GM21717 (cell line): ENCODE measurements at regions not wholly inside any gene's neighbourhood (a gene's known extent, or its start where the extent isn't known, plus 50 kb on each side); places are given as distances from the start of the nearest gene placed in this dataset.
"Not testable (repeated sequence)": the region's sequence is repeated elsewhere in the genome, so short reads cannot be mapped to it uniquely, and the experiment has no call there.

ENCODE experiments used
- ATAC-seq: cut with Tn5 transposase; IDR thresholded peaks from one replicate; pipeline ENCODE4 v1.9.1; 2021; ENCODE audit warnings: mild to moderate bottlenecking, moderate library complexity; ENCODE audit not compliant: unreplicated experiment

DNA sequence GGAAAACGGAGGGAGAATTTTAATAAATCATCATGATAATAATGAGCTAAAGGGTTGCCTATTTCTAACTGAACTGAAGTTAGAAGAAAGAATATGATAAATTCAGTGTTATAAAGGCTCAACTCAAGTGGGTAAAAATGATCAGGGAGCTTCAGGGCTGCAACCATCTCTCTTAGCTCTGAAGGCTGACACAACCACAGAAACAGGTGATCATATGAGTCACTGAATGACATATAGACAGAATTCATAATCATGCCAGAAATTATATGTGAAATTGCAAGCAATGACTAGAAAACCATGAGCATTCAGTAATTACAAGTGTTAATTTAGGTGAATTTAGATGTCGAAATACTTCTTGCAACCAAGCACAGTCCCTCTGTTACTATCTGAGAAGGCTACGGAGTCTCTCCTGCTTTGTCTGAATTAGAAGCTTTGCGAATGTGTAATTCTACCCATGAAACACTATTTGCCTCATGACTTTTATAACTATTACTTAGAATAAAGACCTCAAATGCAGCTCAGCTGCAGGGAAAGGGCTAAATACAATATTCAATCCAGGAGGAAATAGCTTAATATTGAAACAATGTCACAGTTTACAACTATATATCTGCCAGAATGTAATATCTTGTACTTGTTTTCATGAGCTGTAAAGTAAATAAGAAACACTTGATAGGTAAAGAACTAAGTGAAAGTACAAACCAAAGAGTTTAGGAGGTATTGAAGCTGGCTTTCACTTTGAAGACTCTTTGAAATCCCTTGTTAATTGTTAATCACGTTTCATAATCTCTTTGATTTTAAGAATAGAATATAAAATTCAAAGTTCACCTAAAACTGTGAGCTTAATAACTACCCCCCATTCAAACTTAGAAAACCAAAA is 1972.6 kb downstream of the ARAP2 start:
- no peak for ATAC-seq

DNA sequence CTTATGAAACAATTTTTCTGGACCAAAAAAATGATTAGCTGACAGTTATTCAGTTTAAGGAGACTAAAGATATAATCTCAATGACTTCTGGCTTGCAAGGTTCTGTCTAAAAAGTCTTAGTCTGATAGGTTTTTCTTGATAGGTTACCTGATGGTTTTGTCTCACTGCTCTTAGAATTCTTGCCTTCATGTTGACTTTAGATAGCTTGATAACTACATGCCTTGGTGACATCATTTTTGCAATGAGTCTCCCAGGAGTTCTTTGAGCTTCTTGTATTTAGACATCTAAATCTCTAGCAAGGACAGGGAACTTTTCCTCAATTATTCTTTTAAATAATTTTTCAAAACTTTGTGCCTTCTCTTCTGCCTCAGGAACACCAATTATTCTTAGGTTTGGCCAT is 1965.3 kb downstream of the ARAP2 start:
- no peak for ATAC-seq

GRCh38 chr4:34280131-34280530 is 1964.2 kb downstream of the ARAP2 start:
- no peak for ATAC-seq

DNA sequence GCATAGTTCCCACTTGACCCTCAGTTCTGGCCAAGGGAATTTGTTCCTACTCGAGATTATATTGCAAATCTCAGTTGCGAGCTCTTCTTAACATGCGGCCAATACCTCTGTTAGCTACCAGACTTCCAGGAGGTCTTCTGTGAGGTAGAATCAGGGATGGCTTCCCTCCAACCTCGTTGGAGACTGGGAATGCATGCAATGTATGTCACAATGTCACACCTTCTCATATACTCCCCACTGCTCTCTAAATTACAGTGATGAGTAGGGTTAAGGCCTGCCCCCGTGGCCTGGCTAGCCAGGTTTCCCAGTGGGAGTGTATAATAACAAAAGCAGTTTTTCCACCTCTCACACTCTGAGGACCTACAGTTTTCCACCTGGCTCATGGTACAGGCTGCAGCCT is 1962.5 kb downstream of the ARAP2 start:
- no peak for ATAC-seq

DNA sequence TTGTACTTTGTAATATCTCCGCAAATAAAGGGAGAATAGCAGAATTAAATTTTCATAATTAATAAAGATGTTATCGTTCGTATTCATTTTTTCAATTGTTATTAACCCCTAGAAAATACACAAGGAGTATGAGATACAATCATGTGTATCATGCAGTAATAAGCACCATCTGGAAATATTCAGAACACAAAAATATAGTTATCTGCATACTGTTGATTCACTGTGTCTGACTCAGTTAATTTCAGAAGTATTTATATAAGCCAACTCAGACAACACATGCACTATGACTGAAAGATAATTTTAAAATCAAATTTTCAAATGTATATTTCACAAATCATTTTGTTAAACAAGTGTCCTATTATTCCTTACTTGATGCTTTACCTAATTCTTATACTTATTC is 1954.8 kb downstream of the ARAP2 start:
- ATAC-seq = no peak

GRCh38 chr4:34289962-34290361 is 1954.4 kb downstream of the ARAP2 start:
- no peak for ATAC-seq

GRCh38 chr4:34293459-34293858 is 1950.9 kb downstream of the ARAP2 start:
- ATAC-seq = no peak

GRCh38 chr4:34309383-34309906 is 1934.9 kb downstream of the ARAP2 start:
- ATAC-seq = no peak

DNA sequence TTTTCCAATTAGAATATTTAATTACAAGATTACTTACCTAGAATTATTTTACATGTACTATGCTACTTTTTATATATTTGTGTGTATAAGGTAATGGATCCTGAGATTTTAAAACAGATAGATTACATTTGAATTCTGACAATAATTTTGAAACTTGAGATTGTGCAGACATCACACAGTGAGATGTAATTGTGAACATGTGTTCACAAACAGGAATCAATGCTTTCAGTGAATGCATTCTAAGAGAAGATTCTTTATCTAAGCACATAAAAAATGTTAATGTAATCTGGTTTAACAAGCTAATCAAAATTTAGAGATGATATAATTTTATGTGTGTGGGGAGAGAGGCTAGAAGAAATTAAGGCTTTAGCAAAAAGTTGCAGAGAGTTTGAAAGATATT is 1925.5 kb downstream of the ARAP2 start:
- no peak for ATAC-seq

DNA sequence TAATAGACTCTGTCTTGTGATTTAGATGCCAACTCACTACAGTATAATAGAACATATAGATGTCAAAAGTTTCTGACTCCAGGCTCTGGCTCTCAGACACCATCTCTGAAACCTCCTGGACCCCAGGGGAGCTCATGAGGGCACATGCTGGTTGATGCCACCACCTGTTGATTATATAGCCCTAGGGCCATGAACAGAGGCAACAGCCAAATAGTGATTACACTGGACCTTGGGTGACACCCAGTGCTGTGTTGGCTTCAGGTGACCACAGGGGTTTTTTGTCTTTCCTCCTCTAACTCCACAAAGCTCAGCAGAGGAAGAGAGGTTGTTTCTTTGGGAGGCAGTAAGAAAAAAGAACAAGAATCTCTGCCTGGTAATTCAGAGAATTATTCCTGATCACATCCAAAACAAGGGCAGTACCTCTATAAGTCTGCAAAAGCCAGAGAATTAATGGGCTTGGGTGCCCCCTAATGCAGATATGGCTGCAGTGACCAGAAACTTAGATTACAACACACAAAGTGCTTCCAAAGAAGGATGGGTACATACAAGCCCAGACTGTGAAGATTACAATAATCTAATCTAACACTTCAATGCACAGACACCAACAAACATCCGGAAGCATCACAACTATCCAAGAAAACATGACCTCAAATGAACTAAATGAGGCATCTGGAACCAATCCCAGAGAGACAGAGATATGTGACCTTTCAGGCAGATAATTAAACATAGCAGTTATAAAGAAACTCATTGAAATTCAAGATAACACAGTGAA is 1920.6 kb downstream of the ARAP2 start:
- ATAC-seq = no peak

- ATAC-seq = no peak
Measured at GRCh38 chr4:34328939-34329338, 1915.4 kb downstream of the ARAP2 start.

- not testable (repeated sequence) for ATAC-seq
Measured at GRCh38 chr4:34335156-34335555, 1909.2 kb downstream of the ARAP2 start.

- ATAC-seq = not testable (repeated sequence)
Measured at GRCh38 chr4:34335556-34335955, 1908.8 kb downstream of the ARAP2 start.

DNA sequence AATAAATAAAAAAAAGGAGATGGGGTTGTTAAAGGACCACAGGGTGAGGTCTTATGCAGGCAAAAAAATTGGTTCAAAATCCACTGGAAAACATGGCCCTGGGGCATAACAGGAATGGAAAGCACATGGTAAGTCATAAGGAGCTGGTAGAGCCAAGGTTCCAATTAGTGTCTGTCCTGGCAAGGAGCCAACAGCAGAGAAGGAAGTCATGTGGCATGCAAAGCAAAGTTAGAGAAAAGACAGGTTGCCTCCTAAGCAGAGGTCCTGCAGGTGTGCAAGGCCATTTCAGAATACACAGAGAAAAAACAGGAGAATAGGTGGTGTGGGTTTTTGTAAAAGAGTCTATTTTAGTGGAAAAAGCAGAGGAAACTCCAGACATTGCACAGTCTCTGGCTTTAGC is 1881.7 kb downstream of the ARAP2 start:
- ATAC-seq = no peak

- ATAC-seq = no peak
Measured at GRCh38 chr4:34363842-34364241, 1880.5 kb downstream of the ARAP2 start.

- ATAC-seq = no peak
Measured at GRCh38 chr4:34365946-34366345, 1878.4 kb downstream of the ARAP2 start.

GRCh38 chr4:34371676-34372075 is 1872.6 kb downstream of the ARAP2 start:
- ATAC-seq = no peak

DNA sequence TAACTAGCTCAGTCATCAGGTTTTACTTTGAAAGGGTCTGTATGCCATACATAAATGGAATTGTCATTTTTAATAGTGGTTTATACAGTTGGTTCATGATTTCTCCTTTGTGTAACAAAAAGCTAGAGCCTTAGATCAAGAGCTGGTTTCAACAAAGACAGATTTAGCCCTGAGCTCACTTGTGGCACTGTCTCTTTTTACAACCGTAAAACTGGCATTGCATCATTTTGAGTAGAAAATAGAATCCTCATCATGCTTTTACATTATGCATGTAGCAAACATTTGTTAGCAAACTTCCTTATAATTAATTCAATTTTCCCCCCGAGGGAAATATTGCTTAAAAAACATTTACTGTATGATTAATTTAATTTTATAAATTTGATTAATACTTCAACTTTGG is 1871.5 kb downstream of the ARAP2 start:
- ATAC-seq = no peak

GRCh38 chr4:34373456-34373855 is 1870.9 kb downstream of the ARAP2 start:
- no peak for ATAC-seq

- no peak for ATAC-seq
Measured at GRCh38 chr4:34412233-34412632, 1832.1 kb downstream of the ARAP2 start.

- no peak for ATAC-seq
Measured at GRCh38 chr4:34412911-34413310, 1831.4 kb downstream of the ARAP2 start.

GRCh38 chr4:34417160-34417559 is 1827.2 kb downstream of the ARAP2 start:
- no peak for ATAC-seq
